ENCODE measurements at regions not wholly inside any gene's neighbourhood (a gene's known extent, or its start where the extent isn't known, plus 50 kb on each side); places are given as distances from the start of the nearest gene placed in this dataset.

GRCh38 chr1:177511036-177511435 is 340.3 kb downstream of the BRINP2 start:
- intact Hi-C loops (cut with micrococcal nuclease; ENCODE audit: unreplicated experiment): no loop called here
- DNase-seq (ENCODE audit: low spot score): no peak
- no peak for TF ChIP-seq EZH2phosphoT487 (IDR thresholded peaks at IDR 0.05; ENCODE audit: borderline replicate concordance, low read depth, low read length)
- no peak for TF ChIP-seq CTCF (conservative IDR thresholded peaks at IDR 0.05; ENCODE audit: low read length)
- H4K20me1 ChIP-seq (ENCODE audit: insufficient read depth, low read length): no peaks in the 10 kb centered on the region
- no peak overlapping the region for H3K4me2 ChIP-seq (ENCODE audit: low read length)
- no peak overlapping the region for H3K27ac ChIP-seq (ENCODE audit: low read depth, low read length, poor library complexity, severe bottlenecking)
- H3K79me2 ChIP-seq (ENCODE audit: insufficient read depth, low read depth, low read length): no peaks in the 10 kb centered on the region
- ChIA-PET POLR2A (no interaction called here), CTCF (ENCODE audit: unreplicated experiment) (no interaction called here)
- no peak overlapping the region for H2AFZ ChIP-seq (ENCODE audit: low read length)
- H3K36me3 ChIP-seq (ENCODE audit: insufficient read depth, low read length): no peaks in the 10 kb centered on the region
- no TSS peak for BruUV-seq (replicated peaks)
- H3K4me1 ChIP-seq (ENCODE audit: insufficient read depth, low read length, poor library complexity, severe bottlenecking): no peaks in the 10 kb centered on the region
- no peak overlapping the region for H3K4me3 ChIP-seq (ENCODE audit: low read depth, low read length, poor library complexity, severe bottlenecking)
- no peaks in the 10 kb centered on the region for H3K9me3 ChIP-seq (ENCODE audit: low read length)
- H3K9me2 ChIP-seq (ENCODE audit: insufficient read depth, low read length): no peaks in the 10 kb centered on the region

- H3K4me3 ChIP-seq (ENCODE audit: low read depth, low read length, poor library complexity, severe bottlenecking): no peak overlapping the region
- H3K9me2 ChIP-seq (ENCODE audit: insufficient read depth, low read length): no peaks in the 10 kb centered on the region
- no peaks in the 10 kb centered on the region for H3K36me3 ChIP-seq (ENCODE audit: insufficient read depth, low read length)
- DNase-seq (ENCODE audit: low spot score): no peak
- H3K9me3 ChIP-seq (ENCODE audit: low read length): no peaks in the 10 kb centered on the region
- ChIA-PET POLR2A (no interaction called here), CTCF (ENCODE audit: unreplicated experiment) (no interaction called here)
- intact Hi-C loops (cut with micrococcal nuclease; ENCODE audit: unreplicated experiment): no loop called here
- H2AFZ ChIP-seq (ENCODE audit: low read length): no peak overlapping the region
- no peak overlapping the region for H3K4me2 ChIP-seq (ENCODE audit: low read length)
- H3K79me2 ChIP-seq (ENCODE audit: insufficient read depth, low read depth, low read length): no peaks in the 10 kb centered on the region
- no TSS peak for BruUV-seq (replicated peaks)
- no peaks in the 10 kb centered on the region for H4K20me1 ChIP-seq (ENCODE audit: insufficient read depth, low read length)
- H3K4me1 ChIP-seq (ENCODE audit: insufficient read depth, low read length, poor library complexity, severe bottlenecking): no peaks in the 10 kb centered on the region
- TF ChIP-seq CTCF (conservative IDR thresholded peaks at IDR 0.05; ENCODE audit: low read length) (no peak), EZH2phosphoT487 (IDR thresholded peaks at IDR 0.05; ENCODE audit: borderline replicate concordance, low read depth, low read length) (no peak)
- H3K27ac ChIP-seq (ENCODE audit: low read depth, low read length, poor library complexity, severe bottlenecking): no peak overlapping the region
These were observed 335.3 kb downstream of the BRINP2 start for GRCh38 chr1:177505905-177506590.

DNA sequence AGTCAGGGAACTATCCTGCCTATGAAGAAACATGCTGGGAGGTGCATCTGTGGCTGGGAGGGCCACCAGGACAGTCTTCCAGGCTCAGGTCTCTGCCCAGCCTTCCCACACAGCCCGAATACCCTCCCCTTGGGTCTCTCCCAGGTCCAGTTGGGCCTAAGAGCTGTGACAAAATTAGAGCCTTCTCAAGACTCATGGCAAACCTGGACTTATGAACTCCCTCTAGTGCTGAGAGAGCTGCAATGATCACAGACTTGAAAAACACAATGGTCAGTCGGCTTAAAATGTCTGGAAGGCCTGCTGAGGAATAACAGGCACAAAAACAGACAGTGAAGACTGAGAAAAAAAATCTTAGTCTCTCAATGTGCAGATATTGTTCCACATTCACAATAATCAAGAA is 325.1 kb downstream of the BRINP2 start:
- no peaks in the 10 kb centered on the region for H3K36me3 ChIP-seq (ENCODE audit: insufficient read depth, low read length)
- CTCF ChIA-PET (ENCODE audit: unreplicated experiment): no interaction called here
- POLR2A ChIA-PET: no interaction called here
- no peaks in the 10 kb centered on the region for H3K79me2 ChIP-seq (ENCODE audit: insufficient read depth, low read depth, low read length)
- no peaks in the 10 kb centered on the region for H3K4me1 ChIP-seq (ENCODE audit: insufficient read depth, low read length, poor library complexity, severe bottlenecking)
- no peaks in the 10 kb centered on the region for H4K20me1 ChIP-seq (ENCODE audit: insufficient read depth, low read length)
- no peaks in the 10 kb centered on the region for H3K9me2 ChIP-seq (ENCODE audit: insufficient read depth, low read length)
- intact Hi-C loops (cut with micrococcal nuclease; ENCODE audit: unreplicated experiment): no loop called here
- no peaks in the 10 kb centered on the region for H3K9me3 ChIP-seq (ENCODE audit: low read length)
- BruUV-seq (replicated peaks): no TSS peak
- no peak overlapping the region for H3K27ac ChIP-seq (ENCODE audit: low read depth, low read length, poor library complexity, severe bottlenecking)
- no peak for DNase-seq (ENCODE audit: low spot score)
- TF ChIP-seq EZH2phosphoT487 (IDR thresholded peaks at IDR 0.05; ENCODE audit: borderline replicate concordance, low read depth, low read length) (no peak), CTCF (conservative IDR thresholded peaks at IDR 0.05; ENCODE audit: low read length) (no peak)
- H3K4me3 ChIP-seq (ENCODE audit: low read depth, low read length, poor library complexity, severe bottlenecking): no peak overlapping the region
- no peak overlapping the region for H3K4me2 ChIP-seq (ENCODE audit: low read length)
- no peak overlapping the region for H2AFZ ChIP-seq (ENCODE audit: low read length)

All from OCI-LY7 (cell line).